Parathyroid adenoma (tissue), 2 donors: ENCODE measurements at regions not wholly inside any gene's neighbourhood (a gene's known extent, or its start where the extent isn't known, plus 50 kb on each side); places are given as distances from the start of the nearest gene placed in this dataset.

Experiments used
- H2AFZ ChIP-seq: fragments of 300-600 bp; sonication (generic); one replicate; pipeline ENCODE4 v1.7.0; 2017; ENCODE audit warnings: antibody characterized with exemption, mild to moderate bottlenecking
- H3K27ac ChIP-seq: fragments of 300-600 bp; sonication (generic); one replicate; pipeline ENCODE4 v1.7.0; 2017
- H3K27me3 ChIP-seq: fragments of 300-600 bp; sonication (generic); one replicate; pipeline ENCODE4 v1.7.0; 2017; ENCODE audit warnings: low read length; ENCODE audit not compliant: control insufficient read depth, insufficient read depth
- H3K36me3 ChIP-seq: fragments of 300-600 bp; sonication (generic); one replicate; pipeline ENCODE4 v1.7.0; 2017; ENCODE audit warnings: low read length; ENCODE audit not compliant: control insufficient read depth, insufficient read depth
- H3K4me1 ChIP-seq: fragments of 300-600 bp; sonication (generic); one replicate; pipeline ENCODE4 v1.7.0; 2017; ENCODE audit warnings: control low read depth
- H3K4me2 ChIP-seq: fragments of 300-600 bp; sonication (generic); one replicate; pipeline ENCODE4 v1.7.0; 2017; ENCODE audit warnings: low read length
- H3K4me3 ChIP-seq: fragments of 300-600 bp; sonication (generic); one replicate; pipeline ENCODE4 v1.7.0; 2017; ENCODE audit warnings: low read depth, low read length
- H3K79me2 ChIP-seq: fragments of 300-600 bp; sonication (generic); one replicate; pipeline ENCODE4 v1.7.0; 2017; ENCODE audit warnings: control low read depth
- H3K9ac ChIP-seq: fragments of 300-600 bp; sonication (generic); one replicate; pipeline ENCODE4 v1.7.0; 2017; ENCODE audit warnings: mild to moderate bottlenecking
- H3K9me3 ChIP-seq: fragments of 300-600 bp; sonication (generic); one replicate; pipeline ENCODE4 v1.7.0; 2017; ENCODE audit warnings: low read length; ENCODE audit not compliant: control insufficient read depth
- TF ChIP-seq, protein P1 (sequence below): fragments of 300-600 bp; sonication (generic); IDR thresholded peaks from one replicate; pipeline ENCODE4 v1.7.0; 2017; ENCODE audit warnings: antibody characterized with exemption, mild to moderate bottlenecking
- donor health status: primary hyperparathyroidism.

- H3K4me2 ChIP-seq: no peak overlapping the region
- no peak overlapping the region for H3K27ac ChIP-seq
- H3K4me1 ChIP-seq: no peaks in the 10 kb centered on the region
- H3K9ac ChIP-seq: no peak overlapping the region
- H3K4me3 ChIP-seq: no peak overlapping the region
- no peaks in the 10 kb centered on the region for H3K27me3 ChIP-seq
- TF ChIP-seq, protein P1, sequence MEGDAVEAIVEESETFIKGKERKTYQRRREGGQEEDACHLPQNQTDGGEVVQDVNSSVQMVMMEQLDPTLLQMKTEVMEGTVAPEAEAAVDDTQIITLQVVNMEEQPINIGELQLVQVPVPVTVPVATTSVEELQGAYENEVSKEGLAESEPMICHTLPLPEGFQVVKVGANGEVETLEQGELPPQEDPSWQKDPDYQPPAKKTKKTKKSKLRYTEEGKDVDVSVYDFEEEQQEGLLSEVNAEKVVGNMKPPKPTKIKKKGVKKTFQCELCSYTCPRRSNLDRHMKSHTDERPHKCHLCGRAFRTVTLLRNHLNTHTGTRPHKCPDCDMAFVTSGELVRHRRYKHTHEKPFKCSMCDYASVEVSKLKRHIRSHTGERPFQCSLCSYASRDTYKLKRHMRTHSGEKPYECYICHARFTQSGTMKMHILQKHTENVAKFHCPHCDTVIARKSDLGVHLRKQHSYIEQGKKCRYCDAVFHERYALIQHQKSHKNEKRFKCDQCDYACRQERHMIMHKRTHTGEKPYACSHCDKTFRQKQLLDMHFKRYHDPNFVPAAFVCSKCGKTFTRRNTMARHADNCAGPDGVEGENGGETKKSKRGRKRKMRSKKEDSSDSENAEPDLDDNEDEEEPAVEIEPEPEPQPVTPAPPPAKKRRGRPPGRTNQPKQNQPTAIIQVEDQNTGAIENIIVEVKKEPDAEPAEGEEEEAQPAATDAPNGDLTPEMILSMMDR: no peak
- no peaks in the 10 kb centered on the region for H3K9me3 ChIP-seq
- no peaks in the 10 kb centered on the region for H3K36me3 ChIP-seq
- H2AFZ ChIP-seq: no peak overlapping the region
- no peaks in the 10 kb centered on the region for H3K79me2 ChIP-seq
Observed at GRCh38 chr7:79723833-79724618, 270.6 kb upstream of the MAGI2 start.

- no peak overlapping the region for H3K27ac ChIP-seq
- no peaks in the 10 kb centered on the region for H3K36me3 ChIP-seq
- no peaks in the 10 kb centered on the region for H3K9me3 ChIP-seq
- no peaks in the 10 kb centered on the region for H3K4me1 ChIP-seq
- H2AFZ ChIP-seq: no peak overlapping the region
- no peak overlapping the region for H3K9ac ChIP-seq
- TF ChIP-seq, protein P1: no peak
- H3K4me3 ChIP-seq: no peak overlapping the region
- H3K79me2 ChIP-seq: no peaks in the 10 kb centered on the region
- no peaks in the 10 kb centered on the region for H3K27me3 ChIP-seq
- H3K4me2 ChIP-seq: no peak overlapping the region
Observed at GRCh38 chr7:79722217-79722616, 268.8 kb upstream of the MAGI2 start.

DNA sequence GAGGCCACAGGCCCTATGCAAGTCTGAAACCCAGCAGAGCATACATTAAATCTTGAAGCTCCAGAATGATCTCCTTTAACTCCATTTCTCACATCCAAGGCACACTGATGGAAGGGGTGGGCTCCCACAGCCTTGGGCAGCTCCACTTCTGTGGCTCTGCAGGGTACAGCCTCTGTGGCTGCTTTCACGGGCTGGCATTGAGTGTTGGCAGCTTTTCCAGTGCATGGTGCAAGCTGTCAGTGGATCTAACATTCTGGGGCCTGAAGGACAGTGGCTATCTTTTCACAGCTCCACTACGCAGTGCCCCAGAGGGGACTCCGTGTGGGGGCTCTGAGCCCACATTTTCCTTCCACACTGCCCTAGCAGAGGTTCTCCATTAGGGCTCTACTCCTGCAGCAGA, 265.7 kb upstream of the MAGI2 start:
- no peak overlapping the region for H3K27ac ChIP-seq
- no peaks in the 10 kb centered on the region for H3K9me3 ChIP-seq
- H3K27me3 ChIP-seq: no peaks in the 10 kb centered on the region
- no peak overlapping the region for H3K4me3 ChIP-seq
- no peak overlapping the region for H3K9ac ChIP-seq
- TF ChIP-seq, protein P1: no peak
- no peaks in the 10 kb centered on the region for H3K4me1 ChIP-seq
- H2AFZ ChIP-seq: no peak overlapping the region
- H3K79me2 ChIP-seq: no peaks in the 10 kb centered on the region
- no peak overlapping the region for H3K4me2 ChIP-seq
- no peaks in the 10 kb centered on the region for H3K36me3 ChIP-seq

- Histone ChIP-seq H3K27me3 (no peaks in the 10 kb centered on the region), H3K36me3 (no peaks in the 10 kb centered on the region), H3K9me3 (no peaks in the 10 kb centered on the region), H3K4me2 (no peak overlapping the region), H3K4me3 (no peak overlapping the region), H3K9ac (no peak overlapping the region), H3K4me1 (no peaks in the 10 kb centered on the region), H3K79me2 (no peaks in the 10 kb centered on the region), H3K27ac (no peak overlapping the region), H2AFZ (no peak overlapping the region)
- TF ChIP-seq, protein P1: no peak
Observed at GRCh38 chr7:79716329-79716728, 262.9 kb upstream of the MAGI2 start.

DNA sequence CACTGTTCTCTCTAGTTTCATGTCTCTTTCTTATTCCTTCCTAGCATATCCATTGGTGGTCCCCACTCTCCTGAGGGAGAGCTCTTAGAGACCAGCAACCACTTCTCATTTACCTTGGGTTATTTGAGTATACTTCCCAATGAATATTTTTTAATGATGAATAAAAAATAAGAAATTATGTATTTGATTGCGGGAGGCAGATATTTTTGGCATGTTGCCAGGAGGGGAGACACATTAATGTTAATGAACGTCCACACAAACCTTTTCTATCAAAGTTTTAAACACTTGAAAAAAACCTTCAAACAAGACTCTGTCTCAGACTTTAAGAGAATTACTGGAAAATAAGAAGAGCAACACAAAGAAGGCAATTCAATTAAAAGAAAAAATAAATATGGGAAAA, 260.6 kb upstream of the MAGI2 start:
- Histone ChIP-seq H3K79me2 (no peaks in the 10 kb centered on the region), H3K4me3 (no peak overlapping the region), H3K4me2 (no peak overlapping the region), H3K27me3 (no peaks in the 10 kb centered on the region), H3K36me3 (no peaks in the 10 kb centered on the region), H3K27ac (no peak overlapping the region), H3K9me3 (no peaks in the 10 kb centered on the region), H2AFZ (no peak overlapping the region), H3K9ac (no peak overlapping the region), H3K4me1 (no peaks in the 10 kb centered on the region)
- TF ChIP-seq, protein P1: no peak
